Muscle of leg (tissue), 3 donors: ENCODE measurements at regions not wholly inside any gene's neighbourhood (a gene's known extent, or its start where the extent isn't known, plus 50 kb on each side); places are given as distances from the start of the nearest gene placed in this dataset.
A peak's percentile ranks its signal among the peaks of the same experiment; 100 is the strongest.

ENCODE experiments used
- DNase-seq: peaks from one replicate; pipeline ENCODE4 v3.0.0; 2013
- H3K27ac ChIP-seq: one replicate; pipeline ENCODE4 v1.5.1; 2013; ENCODE audit warnings: mild to moderate bottlenecking, low read length, control low read depth
- H3K27me3 ChIP-seq: one replicate; pipeline ENCODE4 v1.6.1; 2013; ENCODE audit warnings: low read length; ENCODE audit not compliant: control insufficient read depth, insufficient read depth
- H3K36me3 ChIP-seq: one replicate; pipeline ENCODE4 v1.6.1; 2013; ENCODE audit warnings: low read length; ENCODE audit not compliant: control insufficient read depth, insufficient read depth
- H3K4me1 ChIP-seq: one replicate; pipeline ENCODE4 v1.6.1; 2013; ENCODE audit warnings: low read length; ENCODE audit not compliant: control insufficient read depth, insufficient read depth
- H3K4me3 ChIP-seq: one replicate; pipeline ENCODE4 v1.5.1; 2013; ENCODE audit warnings: low read length, control low read depth
- H3K9me3 ChIP-seq: replicated peaks from 2 replicates; pipeline ENCODE4 v1.6.1; 2013; ENCODE audit warnings: low read depth, low read length; ENCODE audit not compliant: control insufficient read depth
- WGBS: methylation state at CpG from one replicate; pipeline ENCODE4 v1.1.5; 2013; ENCODE audit warnings: missing lambda C conversion rate; ENCODE audit not compliant: insufficient coverage; 5-methylcytosine and 5-hydroxymethylcytosine counted together

- WGBS, result 93% methylated on average over 3 of the region's 6 CpGs
- H3K27ac ChIP-seq, result no peak overlapping the region
- H3K36me3 ChIP-seq, result peaks cover 62% of the 10 kb centered on the region
These were observed 289.7 kb upstream of the TPM1 start for GRCh38 chr15:62752657-62753517.

GRCh38 chr15:62753518-62754221 lies 288.9 kb upstream of the TPM1 start:
- Histone ChIP-seq H3K36me3 (peaks cover 63% of the 10 kb centered on the region), H3K4me1 (peaks cover 2% of the 10 kb centered on the region), H3K27me3 (no peaks in the 10 kb centered on the region), H3K27ac (no peak overlapping the region), H3K4me3 (no peak overlapping the region), H3K9me3 (no peaks in the 10 kb centered on the region)
- no peak for DNase-seq
- WGBS, result 96% methylated on average over 4 of the region's 4 CpGs

More at GRCh38 chr15:62752657-62753517, 289.7 kb upstream of the TPM1 start:
- Histone ChIP-seq H3K4me3 (no peak overlapping the region), H3K9me3 (no peaks in the 10 kb centered on the region), H3K27me3 (no peaks in the 10 kb centered on the region), H3K4me1 (peaks cover 2% of the 10 kb centered on the region)
- peak; percentile 36 for DNase-seq

- no peak for DNase-seq
- H3K36me3 ChIP-seq, result peaks cover 61% of the 10 kb centered on the region
- WGBS, result 87% methylated on average over 4 of the region's 6 CpGs
These were observed 286.1 kb upstream of the TPM1 start for GRCh38 chr15:62756326-62756994.

GRCh38 chr15:62756995-62757360 lies 285.6 kb upstream of the TPM1 start:
- Histone ChIP-seq H3K27ac (no peak overlapping the region), H3K4me3 (no peak overlapping the region), H3K36me3 (peaks cover 66% of the 10 kb centered on the region), H3K9me3 (no peaks in the 10 kb centered on the region), H3K4me1 (peaks cover 2% of the 10 kb centered on the region), H3K27me3 (no peaks in the 10 kb centered on the region)
- WGBS, result 100% methylated on average over 1 of the region's 1 CpG
- no peak for DNase-seq

More at GRCh38 chr15:62756326-62756994, 286.1 kb upstream of the TPM1 start:
- Histone ChIP-seq H3K4me1 (peaks cover 2% of the 10 kb centered on the region), H3K27me3 (no peaks in the 10 kb centered on the region), H3K4me3 (no peak overlapping the region), H3K27ac (no peak overlapping the region), H3K9me3 (no peaks in the 10 kb centered on the region)

- whole genome bisulfite sequencing, result 65% methylated on average over 5 of the region's 10 CpGs
- no peak for DNase-seq
- H3K36me3 ChIP-seq, result peaks cover 65% of the 10 kb centered on the region
- H3K9me3 ChIP-seq, result no peaks in the 10 kb centered on the region
- H3K4me3 ChIP-seq, result no peak overlapping the region
- H3K27ac ChIP-seq, result no peak overlapping the region
- peaks cover 2% of the 10 kb centered on the region for H3K4me1 ChIP-seq
- no peaks in the 10 kb centered on the region for H3K27me3 ChIP-seq
These were observed 285.0 kb upstream of the TPM1 start for GRCh38 chr15:62757535-62757934.

- DNase-seq, result peak; percentile 52
- Histone ChIP-seq H3K9me3 (no peaks in the 10 kb centered on the region), H3K4me1 (peaks cover 2% of the 10 kb centered on the region), H3K27me3 (no peaks in the 10 kb centered on the region), H3K27ac (no peak overlapping the region), H3K4me3 (no peak overlapping the region), H3K36me3 (peaks cover 66% of the 10 kb centered on the region)
- WGBS, result 72% methylated on average over 5 of the region's 11 CpGs
These were observed 284.2 kb upstream of the TPM1 start for GRCh38 chr15:62758126-62758951.

GRCh38 chr15:62758952-62759349 lies 283.6 kb upstream of the TPM1 start:
- Histone ChIP-seq H3K27me3 (no peaks in the 10 kb centered on the region), H3K4me1 (peaks cover 2% of the 10 kb centered on the region), H3K36me3 (peaks cover 66% of the 10 kb centered on the region), H3K9me3 (no peaks in the 10 kb centered on the region), H3K4me3 (no peak overlapping the region), H3K27ac (no peak overlapping the region)
- 92% methylated on average over 2 of the region's 4 CpGs for WGBS
- DNase-seq, result no peak

- WGBS, result no CpG with 5 or more reads among the region's 3 CpGs
- DNase-seq, result no peak
- no peak overlapping the region for H3K4me3 ChIP-seq
- H3K4me1 ChIP-seq, result peaks cover 2% of the 10 kb centered on the region
- no peaks in the 10 kb centered on the region for H3K9me3 ChIP-seq
- H3K27me3 ChIP-seq, result no peaks in the 10 kb centered on the region
- H3K27ac ChIP-seq, result no peak overlapping the region
- peaks cover 62% of the 10 kb centered on the region for H3K36me3 ChIP-seq
These were observed 282.0 kb upstream of the TPM1 start for GRCh38 chr15:62760538-62760937.

GRCh38 chr15:62765916-62766315 lies 276.6 kb upstream of the TPM1 start:
- H3K27me3 ChIP-seq, result no peaks in the 10 kb centered on the region
- WGBS, result 82% methylated on average over 2 of the region's 4 CpGs
- H3K36me3 ChIP-seq, result peaks cover 68% of the 10 kb centered on the region
- H3K4me3 ChIP-seq, result no peak overlapping the region
- H3K27ac ChIP-seq, result no peak overlapping the region
- H3K4me1 ChIP-seq, result peaks cover under 1% of the 10 kb centered on the region
- DNase-seq, result no peak
- H3K9me3 ChIP-seq, result no peaks in the 10 kb centered on the region
